T-cell (primary cell): ENCODE measurements at regions not wholly inside any gene's neighbourhood (a gene's known extent, or its start where the extent isn't known, plus 50 kb on each side); places are given as distances from the start of the nearest gene placed in this dataset.
"Not testable (repeated sequence)": the region's sequence is repeated elsewhere in the genome, so short reads cannot be mapped to it uniquely, and the experiment has no call there.

Experiments used
- ATAC-seq, 4 experiments: fragments of 200-7000 bp in 3 of 4; fragments of 150-1000 bp in 1 of 4; cut with Tn5 transposase; replicated peaks in 1 of 4; 1 replicate in 3 of 4; 2 replicates in 1 of 4; pipeline ENCODE4 v1.10.0; 2021; ENCODE audit warnings: moderate library complexity in 3 of 4, mild to moderate bottlenecking in 2 of 4, moderate number of reproducible peaks in 1 of 4
- CTCF ChIA-PET, 2 donors: fragments of 300-600 bp; sonication (Branson Sonifier 250); formaldehyde crosslinking; loops; one replicate each; lab custom pipeline; 2022; ENCODE audit warnings: antibody characterized with exemption in 2 of 2; lab: Charles Lee
- POLR2A ChIA-PET, 2 donors: fragments of 300-600 bp; sonication (Branson Sonifier 250); formaldehyde crosslinking; loops; one replicate each; lab custom pipeline; 2022; ENCODE audit warnings: antibody characterized with exemption in 2 of 2; lab: Charles Lee
- DNase-seq, 35 experiments: peaks; one replicate each; pipeline versions ENCODE4 v3.0.0 to v3.0.0-alpha.2; 2013 to 2023
- H3K27ac ChIP-seq: one replicate; pipeline ENCODE4 v1.5.1; 2013; ENCODE audit warnings: low read length
- H3K27me3 ChIP-seq, 2 experiments: replicated peaks in 1 of 2; 1 replicate in 1 of 2; 2 replicates in 1 of 2; pipeline versions ENCODE4 v1.6.1 to v1.7.0; 2013; ENCODE audit warnings: low read length in 1 of 2, mixed read lengths in 1 of 2; ENCODE audit not compliant: control insufficient read depth in 2 of 2, insufficient read depth in 2 of 2; ENCODE audit errors: extremely low read depth in 1 of 2
- H3K36me3 ChIP-seq, 2 donors: 1 replicate in 1 of 2; 2 replicates in 1 of 2; pipeline versions ENCODE4 v1.6.1 to v1.7.0; 2013; ENCODE audit warnings: low read length in 1 of 2; ENCODE audit not compliant: control insufficient read depth in 2 of 2, insufficient read depth in 1 of 2; ENCODE audit errors: extremely low read depth in 1 of 2
- H3K4me1 ChIP-seq, 2 experiments: 1 replicate in 1 of 2; 2 replicates in 1 of 2; pipeline versions ENCODE4 v1.6.1 to v1.7.0; 2013; ENCODE audit warnings: low read length in 2 of 2, mixed read lengths in 1 of 2; ENCODE audit not compliant: insufficient read depth in 2 of 2, control insufficient read depth in 1 of 2; ENCODE audit errors: extremely low read depth in 1 of 2
- H3K4me3 ChIP-seq, 2 donors: 1 replicate in 1 of 2; 2 replicates in 1 of 2; pipeline versions ENCODE4 v1.5.1 to v1.7.0; 2013; ENCODE audit warnings: mild to moderate bottlenecking in 2 of 2, low read length in 1 of 2, moderate library complexity in 1 of 2; ENCODE audit not compliant: control insufficient read depth in 1 of 2; ENCODE audit errors: extremely low read depth in 1 of 2
- H3K9me3 ChIP-seq: 2 replicates; pipeline ENCODE4 v1.7.0; 2013
- H3K27ac Mint-ChIP-seq, 2 donors: one replicate each; pipeline ENCODE4 v1.8.0; 2020 to 2021; ENCODE audit warnings: mild to moderate bottlenecking in 2 of 2, mixed read lengths in 2 of 2
- H3K27me3 Mint-ChIP-seq, 2 donors: one replicate each; pipeline ENCODE4 v1.8.0; 2021 to 2022; ENCODE audit warnings: mixed read lengths in 2 of 2
- H3K36me3 Mint-ChIP-seq: one replicate; pipeline ENCODE4 v1.8.0; 2021; ENCODE audit warnings: mixed read lengths
- H3K4me1 Mint-ChIP-seq, 3 donors: one replicate each; pipeline ENCODE4 v1.8.0; 2020 to 2022; ENCODE audit warnings: mixed read lengths in 3 of 3, mild to moderate bottlenecking in 1 of 3
- H3K4me3 Mint-ChIP-seq, 3 donors: one replicate each; pipeline ENCODE4 v1.8.0; 2020 to 2022; ENCODE audit warnings: mild to moderate bottlenecking in 3 of 3, mixed read lengths in 3 of 3, moderate library complexity in 3 of 3
- H3K9me3 Mint-ChIP-seq, 3 donors: one replicate each; pipeline ENCODE4 v1.8.0; 2020 to 2022; ENCODE audit warnings: mixed read lengths in 3 of 3
- WGBS: methylation state at CpG from one replicate; pipeline ENCODE4 v1.1.5; 2013; ENCODE audit warnings: missing lambda C conversion rate; ENCODE audit not compliant: insufficient coverage; 5-methylcytosine and 5-hydroxymethylcytosine counted together

GRCh38 chr2:110384109-110384735 is 88.4 kb downstream of the LIMS4 start:
- H3K4me1 Mint-ChIP-seq, POLR2A ChIA-PET: not testable (repeated sequence)
- peak in 3 of 4 experiments; percentile 16 to 26 (median 16) for ATAC-seq

GRCh38 chr2:110383163-110384048 is 89.2 kb downstream of the LIMS4 start:
- H3K4me1 Mint-ChIP-seq, H3K27me3 Mint-ChIP-seq, CTCF ChIA-PET, H3K27ac ChIP-seq, POLR2A ChIA-PET, H3K4me3 ChIP-seq, H3K9me3 ChIP-seq, H3K36me3 ChIP-seq, H3K27me3 ChIP-seq, H3K36me3 Mint-ChIP-seq, DNase-seq, H3K27ac Mint-ChIP-seq, H3K4me1 ChIP-seq, H3K4me3 Mint-ChIP-seq, H3K9me3 Mint-ChIP-seq: not testable (repeated sequence)
- WGBS: no CpG with 5 or more reads among the region's 75 CpGs
- ATAC-seq: peak; percentile 83 to 92 (median 86)

More at GRCh38 chr2:110384109-110384735, 88.4 kb downstream of the LIMS4 start:
- H3K9me3 Mint-ChIP-seq, H3K36me3 Mint-ChIP-seq, H3K4me1 ChIP-seq, H3K27ac Mint-ChIP-seq, H3K27ac ChIP-seq, CTCF ChIA-PET, H3K27me3 ChIP-seq, H3K4me3 Mint-ChIP-seq, H3K36me3 ChIP-seq, H3K9me3 ChIP-seq, H3K4me3 ChIP-seq, DNase-seq, H3K27me3 Mint-ChIP-seq: not testable (repeated sequence)
- no CpG with 5 or more reads among the region's 50 CpGs for WGBS

- H3K27ac Mint-ChIP-seq, H3K9me3 ChIP-seq, CTCF ChIA-PET, H3K27me3 Mint-ChIP-seq, DNase-seq, H3K27ac ChIP-seq, H3K4me1 ChIP-seq, H3K27me3 ChIP-seq, POLR2A ChIA-PET, H3K36me3 Mint-ChIP-seq, H3K4me3 Mint-ChIP-seq, H3K36me3 ChIP-seq, H3K4me3 ChIP-seq, H3K4me1 Mint-ChIP-seq, ATAC-seq, H3K9me3 Mint-ChIP-seq: not testable (repeated sequence)
- no CpG with 5 or more reads among the region's 2 CpGs for WGBS
Measured at GRCh38 chr2:110373519-110373918, 99.1 kb downstream of the LIMS4 start.

- H3K9me3 Mint-ChIP-seq, H3K4me1 ChIP-seq, ATAC-seq, H3K4me3 Mint-ChIP-seq, H3K27ac Mint-ChIP-seq, H3K36me3 ChIP-seq, H3K27me3 ChIP-seq, H3K9me3 ChIP-seq, H3K4me1 Mint-ChIP-seq, H3K4me3 ChIP-seq, H3K36me3 Mint-ChIP-seq, DNase-seq, POLR2A ChIA-PET, CTCF ChIA-PET, H3K27me3 Mint-ChIP-seq, H3K27ac ChIP-seq: not testable (repeated sequence)
- no CpG with 5 or more reads among the region's 2 CpGs for WGBS
Measured at GRCh38 chr2:110371633-110372032, 101.0 kb downstream of the LIMS4 start.

- H3K27ac ChIP-seq, DNase-seq, H3K4me3 ChIP-seq, H3K27ac Mint-ChIP-seq, H3K9me3 Mint-ChIP-seq, H3K9me3 ChIP-seq, H3K4me3 Mint-ChIP-seq, H3K27me3 ChIP-seq, CTCF ChIA-PET, H3K4me1 Mint-ChIP-seq, POLR2A ChIA-PET, H3K27me3 Mint-ChIP-seq, H3K4me1 ChIP-seq, H3K36me3 Mint-ChIP-seq, H3K36me3 ChIP-seq, ATAC-seq: not testable (repeated sequence)
- WGBS: no CpG with 5 or more reads among the region's 2 CpGs
Measured at GRCh38 chr2:110357616-110358015, 115.0 kb downstream of the LIMS4 start.

GRCh38 chr2:110354294-110355018 is 118.2 kb downstream of the LIMS4 start:
- H3K9me3 Mint-ChIP-seq, ATAC-seq, H3K27ac ChIP-seq, H3K4me3 ChIP-seq, DNase-seq, H3K27ac Mint-ChIP-seq, CTCF ChIA-PET, H3K27me3 ChIP-seq, H3K36me3 Mint-ChIP-seq, H3K9me3 ChIP-seq, H3K4me1 ChIP-seq, H3K36me3 ChIP-seq, H3K4me1 Mint-ChIP-seq, H3K27me3 Mint-ChIP-seq, H3K4me3 Mint-ChIP-seq, POLR2A ChIA-PET: not testable (repeated sequence)
- no CpG with 5 or more reads among the region's 5 CpGs for WGBS
